A673 (cell line): ENCODE measurements at regions not wholly inside any gene's neighbourhood (a gene's known extent, or its start where the extent isn't known, plus 50 kb on each side); places are given as distances from the start of the nearest gene placed in this dataset.

Experiments
- CTCF ChIP-seq: fragments of 300-800, 200-600 bp; sonication (generic); conservative IDR thresholded peaks from 2 replicates; pipeline ENCODE4 v1.5.1; 2017; ENCODE audit warnings: low read depth, mild to moderate bottlenecking, antibody characterized with exemption, low read length, moderate library complexity, mixed read lengths
- EZH2 ChIP-seq: fragments of 200-600 bp; sonication (generic); IDR thresholded peaks from 2 replicates; pipeline ENCODE4 v1.6.1; 2017; ENCODE audit warnings: borderline replicate concordance, low read depth, mild to moderate bottlenecking, mixed read lengths, antibody characterized with exemption, low read length; ENCODE audit not compliant: poor library complexity, severe bottlenecking

DNA sequence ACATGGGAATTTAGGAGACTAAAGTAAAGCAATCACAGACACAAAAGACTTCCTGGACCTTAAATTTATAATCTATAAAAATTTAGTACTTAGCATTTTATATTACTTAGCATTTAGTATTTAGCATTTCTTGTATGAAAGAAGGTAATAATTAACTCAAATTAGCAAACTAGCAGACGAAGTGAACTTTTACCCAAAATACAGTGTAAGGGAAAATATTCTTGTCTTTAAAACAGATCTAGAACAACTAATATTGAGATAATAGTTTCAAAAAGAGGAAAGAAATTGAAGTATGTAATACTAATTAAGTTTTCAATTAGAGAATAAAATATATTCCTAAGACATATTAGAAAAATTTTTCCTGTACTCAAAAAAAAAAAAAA, 134.5 kb upstream of the ZNF804A start:
- no peak for TF ChIP-seq EZH2
- TF ChIP-seq CTCF, result no peak
